Spleen (tissue), 7 donors: ENCODE measurements at regions not wholly inside any gene's neighbourhood (a gene's known extent, or its start where the extent isn't known, plus 50 kb on each side); places are given as distances from the start of the nearest gene placed in this dataset.
"Not testable (repeated sequence)": the region's sequence is repeated elsewhere in the genome, so short reads cannot be mapped to it uniquely, and the experiment has no call there.

ENCODE experiments used
- CTCF ChIP-seq, 11 experiments: fragments of 200-600 bp in 7 of 11; fragments of 450-650 bp in 4 of 11; sonication (generic) in 4 of 11; IDR thresholded peaks in 8 of 11; conservative IDR thresholded peaks in 3 of 11; 1 replicate in 7 of 11; 2 replicates in 4 of 11; pipeline versions ENCODE4 v1.4.0 to v1.8.0; 2016 to 2021; ENCODE audit warnings: antibody characterized with exemption in 11 of 11, inconsistent platforms in 4 of 11, mild to moderate bottlenecking in 1 of 11
- POLR2A ChIP-seq, 3 donors: fragments of 450-650 bp; IDR thresholded peaks; one replicate each; pipeline ENCODE4 v1.5.1; 2017; ENCODE audit warnings: antibody characterized with exemption in 3 of 3, mild to moderate bottlenecking in 1 of 3
- POLR2AphosphoS5 ChIP-seq, 3 donors: sonication (generic); formaldehyde crosslinking; IDR thresholded peaks; one replicate each; pipeline ENCODE4 v1.5.1; 2017; ENCODE audit warnings: antibody characterized with exemption in 3 of 3
- donor health status: DM: no; HTN: no; CAD: no; lungs with moderate emphysema.
- donor health status: DM: no; HTN: no; CAD: no.
- donor health status: DM: no; HTN: no; CAD: no.

GRCh38 chr10:38292560-38292959, 198.4 kb downstream of the ZNF37A start:
- not testable (repeated sequence) for TF ChIP-seq CTCF (IDR thresholded peaks at IDR 0.05 in 8 of 11, conservative IDR thresholded peaks at IDR 0.05 in 3 of 11); POLR2A (IDR thresholded peaks at IDR 0.05); POLR2AphosphoS5 (IDR thresholded peaks at IDR 0.05)
